KMS-11 (cell line): ENCODE measurements at regions not wholly inside any gene's neighbourhood (a gene's known extent, or its start where the extent isn't known, plus 50 kb on each side); places are given as distances from the start of the nearest gene placed in this dataset.

ENCODE experiments used
- H2AFZ ChIP-seq: fragments of 200-600 bp; sonication (generic); 2 replicates; pipeline ENCODE4 v1.6.1; 2016; ENCODE audit warnings: antibody characterized with exemption, mixed run types, low read depth
- H3K27ac ChIP-seq: fragments of 200-600 bp; sonication (generic); 2 replicates; pipeline ENCODE4 v1.6.1; 2016; ENCODE audit warnings: mild to moderate bottlenecking, mixed run types
- H3K27me3 ChIP-seq: fragments of 200-600 bp; sonication (generic); 2 replicates; pipeline ENCODE4 v1.6.1; 2017; ENCODE audit warnings: mild to moderate bottlenecking, low read depth, mixed run types, moderate library complexity; ENCODE audit not compliant: insufficient read depth
- H3K36me3 ChIP-seq: fragments of 200-600 bp; sonication (generic); 2 replicates; pipeline ENCODE4 v1.6.1; 2017; ENCODE audit warnings: mild to moderate bottlenecking, mixed run types; ENCODE audit not compliant: insufficient read depth
- H3K4me1 ChIP-seq: fragments of 200-600 bp; sonication (generic); 2 replicates; pipeline ENCODE4 v1.6.1; 2016; ENCODE audit warnings: mild to moderate bottlenecking, low read depth, mixed run types; ENCODE audit not compliant: poor library complexity, severe bottlenecking
- H3K4me2 ChIP-seq: fragments of 200-600 bp; sonication (generic); 2 replicates; pipeline ENCODE4 v1.7.0; 2016; ENCODE audit warnings: mild to moderate bottlenecking, mixed run types
- H3K4me3 ChIP-seq: fragments of 200-600 bp; sonication (generic); IDR thresholded peaks from 2 replicates; pipeline ENCODE4 v1.6.1; 2017; ENCODE audit warnings: low read depth, low read length, mixed read lengths; ENCODE audit not compliant: insufficient read depth
- H3K79me2 ChIP-seq: fragments of 200-600 bp; sonication (generic); 2 replicates; pipeline ENCODE4 v1.6.1; 2016; ENCODE audit warnings: low read depth, mixed run types; ENCODE audit not compliant: insufficient read depth
- H3K9ac ChIP-seq: fragments of 200-600 bp; sonication (generic); 2 replicates; pipeline ENCODE4 v1.6.1; 2016; ENCODE audit warnings: mild to moderate bottlenecking, mixed run types
- H4K20me1 ChIP-seq: fragments of 200-600 bp; sonication (generic); 2 replicates; pipeline ENCODE4 v1.6.1; 2016; ENCODE audit warnings: mild to moderate bottlenecking, mixed run types; ENCODE audit not compliant: insufficient read depth
- TF ChIP-seq, protein P1 (sequence below): fragments of 200-600 bp; sonication (generic); conservative IDR thresholded peaks from 2 replicates; pipeline ENCODE4 v1.6.1; 2017; ENCODE audit warnings: low read depth, mild to moderate bottlenecking, antibody characterized with exemption, low read length, moderate library complexity, mixed read lengths

DNA sequence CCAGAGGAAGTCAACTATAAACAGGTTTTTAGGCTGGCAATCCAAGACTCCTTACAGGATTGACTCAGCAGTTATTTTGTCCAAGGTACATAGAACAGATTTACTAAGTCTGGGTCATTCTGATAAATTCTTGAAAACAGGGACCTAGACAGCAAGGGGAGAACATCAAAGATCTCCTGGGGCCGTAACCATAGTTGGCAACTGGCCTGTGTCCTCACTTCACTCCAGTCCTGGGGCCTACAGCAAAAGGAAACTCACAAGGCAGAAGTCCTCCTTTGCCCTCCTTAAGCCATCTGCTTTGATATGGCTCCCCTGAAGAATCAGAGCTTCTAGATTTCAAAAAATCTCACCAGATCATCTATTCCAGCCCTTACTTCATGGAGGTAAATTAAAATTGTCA is 207.2 kb upstream of the IGF1 start:
- no peaks in the 10 kb centered on the region for H3K27me3 ChIP-seq
- no peak overlapping the region for H3K4me2 ChIP-seq

DNA sequence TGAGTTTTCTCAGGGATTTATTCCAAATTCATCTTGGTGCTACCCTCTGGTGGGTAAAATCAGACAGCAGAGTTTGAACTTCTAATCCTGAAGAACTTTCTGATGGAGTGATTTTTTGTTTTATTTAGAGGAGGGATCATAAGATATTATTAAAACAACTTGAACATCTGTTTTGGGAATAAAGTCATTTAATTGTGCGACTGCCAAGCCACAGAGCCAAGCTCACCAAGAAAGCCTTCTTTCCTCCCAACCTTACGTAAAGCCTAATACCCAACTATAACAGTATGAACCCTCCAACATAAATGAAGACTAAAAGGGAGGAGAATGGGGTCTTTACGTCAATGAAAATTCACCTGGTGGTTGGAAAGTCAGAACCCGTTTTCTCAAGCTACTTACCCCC is 205.5 kb upstream of the IGF1 start:
- H3K4me2 ChIP-seq = no peak overlapping the region
- TF ChIP-seq, protein P1, sequence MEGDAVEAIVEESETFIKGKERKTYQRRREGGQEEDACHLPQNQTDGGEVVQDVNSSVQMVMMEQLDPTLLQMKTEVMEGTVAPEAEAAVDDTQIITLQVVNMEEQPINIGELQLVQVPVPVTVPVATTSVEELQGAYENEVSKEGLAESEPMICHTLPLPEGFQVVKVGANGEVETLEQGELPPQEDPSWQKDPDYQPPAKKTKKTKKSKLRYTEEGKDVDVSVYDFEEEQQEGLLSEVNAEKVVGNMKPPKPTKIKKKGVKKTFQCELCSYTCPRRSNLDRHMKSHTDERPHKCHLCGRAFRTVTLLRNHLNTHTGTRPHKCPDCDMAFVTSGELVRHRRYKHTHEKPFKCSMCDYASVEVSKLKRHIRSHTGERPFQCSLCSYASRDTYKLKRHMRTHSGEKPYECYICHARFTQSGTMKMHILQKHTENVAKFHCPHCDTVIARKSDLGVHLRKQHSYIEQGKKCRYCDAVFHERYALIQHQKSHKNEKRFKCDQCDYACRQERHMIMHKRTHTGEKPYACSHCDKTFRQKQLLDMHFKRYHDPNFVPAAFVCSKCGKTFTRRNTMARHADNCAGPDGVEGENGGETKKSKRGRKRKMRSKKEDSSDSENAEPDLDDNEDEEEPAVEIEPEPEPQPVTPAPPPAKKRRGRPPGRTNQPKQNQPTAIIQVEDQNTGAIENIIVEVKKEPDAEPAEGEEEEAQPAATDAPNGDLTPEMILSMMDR = no peak
- H3K27ac ChIP-seq = no peak overlapping the region

More for the DNA sequence above, 207.2 kb upstream of the IGF1 start:
- H3K36me3 ChIP-seq = no peaks in the 10 kb centered on the region
- H4K20me1 ChIP-seq = no peaks in the 10 kb centered on the region
- H3K4me1 ChIP-seq = no peaks in the 10 kb centered on the region
- no peaks in the 10 kb centered on the region for H3K79me2 ChIP-seq
- no peak overlapping the region for H3K9ac ChIP-seq
- no peak overlapping the region for H3K4me3 ChIP-seq
- TF ChIP-seq, protein P1 = no peak
- no peak overlapping the region for H3K27ac ChIP-seq
- H2AFZ ChIP-seq = no peak overlapping the region

DNA sequence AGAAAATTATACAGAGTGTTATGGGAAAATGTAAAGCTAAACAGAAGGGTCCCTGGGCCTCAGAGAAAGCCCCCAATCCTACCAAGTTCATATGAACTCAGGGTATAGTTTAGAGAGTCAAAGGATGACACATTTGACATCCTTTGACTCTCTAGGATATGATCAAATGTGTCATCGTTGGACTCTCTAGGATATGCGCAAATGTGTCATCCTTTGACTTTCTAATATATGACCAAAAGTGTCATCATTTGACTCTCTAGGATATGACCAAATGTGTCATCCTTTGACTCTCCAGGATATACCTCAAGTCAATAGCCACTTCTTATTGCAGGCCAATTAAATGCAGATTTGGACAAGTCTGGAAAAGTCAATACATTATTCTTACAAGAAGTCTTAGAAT is 204.8 kb upstream of the IGF1 start:
- H2AFZ ChIP-seq = no peak overlapping the region
- H3K4me1 ChIP-seq = no peaks in the 10 kb centered on the region
- no peak overlapping the region for H3K4me2 ChIP-seq
- H3K4me3 ChIP-seq = no peak overlapping the region
- H3K27ac ChIP-seq = no peak overlapping the region
- H3K27me3 ChIP-seq = no peaks in the 10 kb centered on the region
- H4K20me1 ChIP-seq = no peaks in the 10 kb centered on the region
- TF ChIP-seq, protein P1 = no peak
- H3K9ac ChIP-seq = no peak overlapping the region
- H3K36me3 ChIP-seq = no peaks in the 10 kb centered on the region
- H3K79me2 ChIP-seq = no peaks in the 10 kb centered on the region

More for the DNA sequence above, 205.5 kb upstream of the IGF1 start:
- no peak overlapping the region for H2AFZ ChIP-seq
- no peaks in the 10 kb centered on the region for H3K36me3 ChIP-seq
- no peaks in the 10 kb centered on the region for H3K27me3 ChIP-seq
- H3K4me1 ChIP-seq = no peaks in the 10 kb centered on the region
- no peak overlapping the region for H3K4me3 ChIP-seq
- H3K79me2 ChIP-seq = no peaks in the 10 kb centered on the region
- H4K20me1 ChIP-seq = no peaks in the 10 kb centered on the region
- H3K9ac ChIP-seq = no peak overlapping the region

DNA sequence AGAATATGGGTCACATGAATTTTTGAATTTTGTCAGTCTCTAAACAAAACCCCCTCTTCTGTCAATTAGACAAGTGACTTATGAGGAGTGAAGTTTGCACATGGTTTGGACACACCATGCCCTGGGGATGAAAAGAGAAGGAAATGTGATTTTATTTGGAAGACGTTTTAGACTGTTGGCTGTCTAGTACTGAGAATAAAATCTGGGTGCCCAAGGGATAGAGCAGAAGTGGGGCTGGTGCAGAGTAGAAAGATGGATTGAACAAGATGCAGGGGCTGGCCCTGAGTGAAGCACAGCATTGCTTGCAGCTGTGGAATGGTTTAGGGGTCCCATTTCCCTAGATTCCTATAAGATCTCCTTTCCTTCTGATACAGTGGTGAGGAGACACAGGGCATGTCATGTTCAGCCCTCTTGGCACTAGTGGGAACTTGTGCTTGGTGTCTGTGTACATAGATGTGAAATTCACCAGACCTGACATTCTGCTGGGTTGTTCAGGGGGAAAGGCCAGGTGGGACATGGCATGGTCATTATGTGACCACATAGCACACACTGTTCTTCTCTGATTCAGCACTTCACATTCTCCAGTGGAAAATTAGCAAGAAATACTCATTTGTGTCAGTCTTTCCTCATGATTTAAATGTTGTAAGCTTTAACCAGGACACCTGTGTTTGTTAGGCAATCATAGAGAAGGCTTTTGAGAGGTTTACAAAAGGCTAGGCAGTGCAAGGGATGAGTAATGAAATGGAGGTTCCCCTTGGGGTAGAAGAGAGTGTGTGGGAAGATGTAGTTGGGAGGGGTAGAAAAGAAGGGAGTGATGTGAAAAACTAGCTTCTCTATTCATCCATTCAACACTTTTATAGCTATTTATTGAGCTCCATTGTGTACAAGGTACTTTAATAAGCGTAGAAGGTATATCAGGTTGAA is 202.3 kb upstream of the IGF1 start:
- Histone ChIP-seq H3K4me3 (no peak overlapping the region), H2AFZ (no peak overlapping the region), H3K36me3 (no peaks in the 10 kb centered on the region), H3K27me3 (no peaks in the 10 kb centered on the region), H3K4me1 (no peaks in the 10 kb centered on the region), H3K4me2 (no peak overlapping the region), H3K27ac (no peak overlapping the region), H4K20me1 (no peaks in the 10 kb centered on the region), H3K79me2 (no peaks in the 10 kb centered on the region), H3K9ac (no peak overlapping the region)
- TF ChIP-seq, protein P1 = no peak
